AG04450 (cell line): ENCODE measurements at regions not wholly inside any gene's neighbourhood (a gene's known extent, or its start where the extent isn't known, plus 50 kb on each side); places are given as distances from the start of the nearest gene placed in this dataset.

Experiments
- CTCF ChIA-PET: fragments of 300-600, 350-600 bp; formaldehyde crosslinking; extraction: SDS; loops from one replicate; lab custom pipeline; 2022; ENCODE audit warnings: antibody characterized with exemption, inconsistent platforms; lab: Charles Lee
- POLR2A ChIA-PET: fragments of 350-600 bp; formaldehyde crosslinking; extraction: SDS; loops from one replicate; lab custom pipeline; 2021; ENCODE audit warnings: antibody characterized with exemption, inconsistent platforms; lab: Yijun Ruan, JAX
- DNase-seq: peaks from one replicate; pipeline ENCODE4 v3.0.0-alpha.2; 2011; ENCODE audit warnings: low read depth, low spot score
- H3K27ac ChIP-seq: one replicate; pipeline ENCODE4 v1.5.1; 2012; ENCODE audit warnings: low read depth, low read length, control low read depth
- H3K27me3 ChIP-seq: one replicate; pipeline ENCODE4 v1.6.0; 2012; ENCODE audit warnings: low read length; ENCODE audit not compliant: control insufficient read depth, insufficient read depth
- H3K4me3 ChIP-seq: 2 replicates; pipeline ENCODE4 v1.5.1; 2011; ENCODE audit warnings: mild to moderate bottlenecking, low read depth, low read length, control low read depth
- H3K9me3 ChIP-seq: 2 replicates; pipeline ENCODE4 v1.5.1; 2012; ENCODE audit warnings: low read length; ENCODE audit not compliant: control insufficient read depth, insufficient read depth
- TF ChIP-seq, protein P1 (sequence below): IDR thresholded peaks from 2 replicates; pipeline ENCODE4 v1.5.1; 2011; ENCODE audit warnings: low read depth, low read length, control low read depth, inconsistent platforms

DNA sequence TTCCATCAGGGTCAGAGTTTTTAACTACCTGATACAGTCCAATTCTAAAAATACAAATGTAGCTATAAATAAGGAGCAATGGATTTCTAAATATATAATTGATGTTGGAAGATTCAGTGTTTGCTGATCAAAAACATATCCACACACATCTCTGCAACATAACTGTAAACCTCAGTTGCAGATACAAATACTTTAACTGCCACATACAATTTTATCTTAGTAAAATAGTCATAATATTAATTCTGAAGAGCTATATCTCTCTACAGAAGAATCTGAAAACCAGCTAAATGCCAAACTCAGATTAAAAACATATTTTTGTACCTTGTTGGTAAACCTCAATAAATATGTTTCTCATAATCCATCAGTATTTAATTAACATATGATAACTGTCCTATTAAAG is 674.3 kb upstream of the INTU start:
- Histone ChIP-seq H3K27me3 (no peaks in the 10 kb centered on the region), H3K27ac (no peak overlapping the region), H3K4me3 (no peak overlapping the region), H3K9me3 (peaks cover 8% of the 10 kb centered on the region; the same call in 1 of the 2 replicates)
- TF ChIP-seq, protein P1, sequence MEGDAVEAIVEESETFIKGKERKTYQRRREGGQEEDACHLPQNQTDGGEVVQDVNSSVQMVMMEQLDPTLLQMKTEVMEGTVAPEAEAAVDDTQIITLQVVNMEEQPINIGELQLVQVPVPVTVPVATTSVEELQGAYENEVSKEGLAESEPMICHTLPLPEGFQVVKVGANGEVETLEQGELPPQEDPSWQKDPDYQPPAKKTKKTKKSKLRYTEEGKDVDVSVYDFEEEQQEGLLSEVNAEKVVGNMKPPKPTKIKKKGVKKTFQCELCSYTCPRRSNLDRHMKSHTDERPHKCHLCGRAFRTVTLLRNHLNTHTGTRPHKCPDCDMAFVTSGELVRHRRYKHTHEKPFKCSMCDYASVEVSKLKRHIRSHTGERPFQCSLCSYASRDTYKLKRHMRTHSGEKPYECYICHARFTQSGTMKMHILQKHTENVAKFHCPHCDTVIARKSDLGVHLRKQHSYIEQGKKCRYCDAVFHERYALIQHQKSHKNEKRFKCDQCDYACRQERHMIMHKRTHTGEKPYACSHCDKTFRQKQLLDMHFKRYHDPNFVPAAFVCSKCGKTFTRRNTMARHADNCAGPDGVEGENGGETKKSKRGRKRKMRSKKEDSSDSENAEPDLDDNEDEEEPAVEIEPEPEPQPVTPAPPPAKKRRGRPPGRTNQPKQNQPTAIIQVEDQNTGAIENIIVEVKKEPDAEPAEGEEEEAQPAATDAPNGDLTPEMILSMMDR: no peak
- ChIA-PET CTCF (interaction anchor here (0.8 kb wide), 1 partner anchor 355 kb away, joined by 5 read pairs; no protein-coding TSS in a partner anchor), POLR2A (no interaction called here)
- no peak for DNase-seq

DNA sequence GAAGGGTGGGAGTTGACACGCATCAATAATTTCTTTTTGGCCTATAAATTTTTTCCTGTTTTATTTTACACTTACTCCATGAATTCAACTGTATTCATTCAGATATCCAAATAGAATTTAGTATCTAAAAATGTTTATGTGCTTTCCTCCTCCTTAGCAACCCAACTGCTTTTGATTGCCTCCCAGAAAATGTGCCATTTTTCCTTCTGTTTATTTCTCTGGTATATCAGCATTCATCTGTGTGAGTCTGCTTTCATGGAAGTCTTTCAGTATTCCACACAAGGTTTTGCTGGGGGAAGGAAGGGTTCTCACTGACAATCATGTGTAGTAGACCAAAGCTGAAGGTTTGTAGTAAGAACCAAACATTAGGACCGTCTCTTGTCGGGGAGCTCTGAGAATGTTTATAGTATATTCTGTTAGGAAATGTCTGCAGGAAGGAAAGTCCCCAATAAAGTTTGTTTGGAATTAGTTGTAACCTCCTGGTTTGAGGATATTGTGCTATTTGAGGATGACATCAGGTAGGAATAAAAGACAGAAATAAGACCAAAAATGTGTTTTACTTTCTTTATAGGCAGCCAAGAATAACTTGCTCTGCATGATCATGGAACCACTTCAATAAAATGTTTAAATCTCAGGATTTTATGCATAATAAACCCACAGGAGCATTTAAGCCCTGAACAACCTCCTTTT is 673.6 kb upstream of the INTU start:
- POLR2A ChIA-PET: interaction anchor here (0.7 kb wide), 1 partner anchor 279 kb away, joined by 3 read pairs; no protein-coding TSS in a partner anchor
- no peak for DNase-seq
- CTCF ChIA-PET: no interaction called here
- TF ChIP-seq, protein P1: no peak
- Histone ChIP-seq H3K9me3 (peaks cover 8% of the 10 kb centered on the region; the same call in 1 of the 2 replicates), H3K27me3 (no peaks in the 10 kb centered on the region), H3K27ac (no peak overlapping the region), H3K4me3 (no peak overlapping the region)

DNA sequence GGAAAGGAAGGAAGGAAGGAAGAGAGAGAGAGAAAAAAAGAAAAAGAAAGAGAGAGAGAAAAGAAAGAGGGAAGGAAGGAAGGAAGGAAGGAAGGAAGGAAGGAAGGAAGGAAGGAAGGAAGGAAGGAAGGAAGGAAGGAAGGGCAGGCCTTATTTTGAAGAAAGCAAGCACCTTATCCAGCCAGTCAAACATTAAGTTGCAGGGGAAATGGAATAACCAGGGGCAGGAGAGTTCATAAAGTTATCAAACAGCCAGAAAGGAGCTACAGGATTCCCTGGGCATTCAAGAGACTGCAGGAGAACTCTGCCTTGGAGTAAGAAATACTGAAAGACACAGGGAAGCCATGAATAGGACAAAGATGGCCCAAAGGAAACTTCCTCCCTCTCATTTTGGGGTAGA is 672.0 kb upstream of the INTU start:
- Histone ChIP-seq H3K9me3 (peaks cover 3% of the 10 kb centered on the region; the same call in 1 of the 2 replicates), H3K4me3 (no peak overlapping the region), H3K27ac (no peak overlapping the region), H3K27me3 (no peaks in the 10 kb centered on the region)
- ChIA-PET CTCF (no interaction called here), POLR2A (no interaction called here)
- TF ChIP-seq, protein P1: no peak
- no peak for DNase-seq

DNA sequence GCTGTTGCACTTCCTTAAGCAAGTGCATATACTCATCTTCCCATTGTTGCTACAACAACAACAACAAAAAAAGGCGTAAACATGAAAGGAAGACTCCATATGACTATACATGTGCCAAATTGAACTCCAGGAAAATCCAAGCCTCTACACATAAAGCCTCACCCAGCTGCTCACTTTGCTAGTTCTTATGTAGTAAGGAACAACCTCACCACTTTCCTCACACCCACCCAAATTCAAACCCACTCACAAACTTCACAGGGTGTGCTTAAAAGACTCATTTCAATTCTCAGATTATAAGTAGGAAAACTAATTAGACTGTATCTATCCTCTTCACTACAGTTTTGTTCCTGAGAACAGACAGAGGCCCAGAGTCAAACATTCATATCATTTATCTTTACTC is 671.1 kb upstream of the INTU start:
- Histone ChIP-seq H3K4me3 (no peak overlapping the region), H3K9me3 (no peaks in the 10 kb centered on the region), H3K27ac (no peak overlapping the region), H3K27me3 (no peaks in the 10 kb centered on the region)
- TF ChIP-seq, protein P1: no peak
- CTCF ChIA-PET: no interaction called here
- POLR2A ChIA-PET: no interaction called here
- DNase-seq: no peak

DNA sequence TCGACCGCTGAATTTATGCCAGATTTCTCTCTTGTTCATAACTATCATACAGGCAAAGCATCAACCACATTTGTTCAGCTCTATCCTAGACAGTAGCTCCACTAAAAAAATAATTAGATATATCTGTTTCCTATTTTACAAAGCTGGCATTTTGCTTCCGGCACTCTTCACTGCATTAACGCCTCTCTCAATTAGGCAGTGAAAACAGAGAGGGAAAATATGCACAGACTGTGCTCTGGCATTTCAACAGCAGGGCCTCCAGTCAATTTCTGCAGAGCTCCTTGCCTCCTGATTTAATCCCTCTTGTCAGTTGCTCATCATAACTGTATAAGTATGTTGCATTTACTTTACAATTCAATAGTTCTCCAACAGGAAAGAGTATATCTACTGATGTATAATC is 666.9 kb upstream of the INTU start:
- DNase-seq: no peak
- Histone ChIP-seq H3K4me3 (no peak overlapping the region), H3K27me3 (no peaks in the 10 kb centered on the region), H3K27ac (no peak overlapping the region), H3K9me3 (no peaks in the 10 kb centered on the region)
- TF ChIP-seq, protein P1: no peak
- CTCF ChIA-PET: interaction anchor here (1.3 kb wide), 1 partner anchor 435 kb away, joined by 4 read pairs; no protein-coding TSS in a partner anchor
- POLR2A ChIA-PET: no interaction called here
